Sigmoid colon (tissue), 6 donors: ENCODE measurements at regions not wholly inside any gene's neighbourhood (a gene's known extent, or its start where the extent isn't known, plus 50 kb on each side); places are given as distances from the start of the nearest gene placed in this dataset.

Source experiments
- DNase-seq: peaks from one replicate; pipeline ENCODE4 v3.0.0-alpha.2; 2019
- H3K27ac ChIP-seq, 4 donors: fragments of 200-600 bp; sonication (generic); one replicate each; pipeline ENCODE4 v1.5.1; 2016 to 2019; ENCODE audit warnings: mild to moderate bottlenecking in 1 of 4
- H3K27me3 ChIP-seq, 3 donors: fragments of 200-600 bp; sonication (generic); one replicate each; pipeline ENCODE4 v1.5.1; 2019; ENCODE audit warnings: mild to moderate bottlenecking in 1 of 3
- H3K36me3 ChIP-seq, 4 donors: fragments of 200-600 bp; sonication (generic); one replicate each; pipeline ENCODE4 v1.5.1; 2016 to 2019
- H3K4me1 ChIP-seq, 4 donors: fragments of 200-600 bp; sonication (generic); one replicate each; pipeline ENCODE4 v1.5.1; 2017 to 2019
- H3K4me3 ChIP-seq, 4 donors: fragments of 200-600 bp; sonication (generic); one replicate each; pipeline ENCODE4 v1.5.1; 2017 to 2019; ENCODE audit warnings: mild to moderate bottlenecking in 2 of 4, moderate library complexity in 1 of 4
- H3K9me3 ChIP-seq, 4 donors: fragments of 200-600 bp in 3 of 4; sonication (generic) in 3 of 4; one replicate each; pipeline versions ENCODE4 v1.5.1 to v1.6.1; 2013 to 2019
- EP300 ChIP-seq, 4 donors: sonication (generic); formaldehyde crosslinking; IDR thresholded peaks; one replicate each; pipeline ENCODE4 v1.6.1; 2017; ENCODE audit warnings: antibody characterized with exemption in 4 of 4
- POLR2A ChIP-seq, 2 donors: fragments of 450-650 bp; IDR thresholded peaks; one replicate each; pipeline ENCODE4 v1.6.1; 2016; ENCODE audit warnings: antibody characterized with exemption in 2 of 2, mild to moderate bottlenecking in 2 of 2, moderate library complexity in 2 of 2
- POLR2AphosphoS5 ChIP-seq, 4 donors: sonication (generic); formaldehyde crosslinking; IDR thresholded peaks; one replicate each; pipeline ENCODE4 v1.6.1; 2017; ENCODE audit warnings: antibody characterized with exemption in 4 of 4
- WGBS, 2 donors: extraction: QIAGEN DNeasy Blood & Tissue Kit; methylation state at CpG; one replicate each; pipeline ENCODE4 v1.1.7; 2013; 5-methylcytosine and 5-hydroxymethylcytosine counted together
- intact Hi-C: fragments of 100-400 bp; cut with DNase I; formaldehyde crosslinking; loops from one replicate; pipeline ENCODE4 v1.15.1; 2023
- TF ChIP-seq, protein P1 (sequence below), 4 experiments: fragments of 450-650 bp in 3 of 4; fragments of 200-600 bp in 1 of 4; IDR thresholded peaks; one replicate each; pipeline ENCODE4 v1.5.1; 2016 to 2019; ENCODE audit warnings: antibody characterized with exemption in 4 of 4, mild to moderate bottlenecking in 3 of 4, moderate library complexity in 2 of 4
- donor health status: healthy with polysubstance abuse.
- donor health status: healthy.

DNA sequence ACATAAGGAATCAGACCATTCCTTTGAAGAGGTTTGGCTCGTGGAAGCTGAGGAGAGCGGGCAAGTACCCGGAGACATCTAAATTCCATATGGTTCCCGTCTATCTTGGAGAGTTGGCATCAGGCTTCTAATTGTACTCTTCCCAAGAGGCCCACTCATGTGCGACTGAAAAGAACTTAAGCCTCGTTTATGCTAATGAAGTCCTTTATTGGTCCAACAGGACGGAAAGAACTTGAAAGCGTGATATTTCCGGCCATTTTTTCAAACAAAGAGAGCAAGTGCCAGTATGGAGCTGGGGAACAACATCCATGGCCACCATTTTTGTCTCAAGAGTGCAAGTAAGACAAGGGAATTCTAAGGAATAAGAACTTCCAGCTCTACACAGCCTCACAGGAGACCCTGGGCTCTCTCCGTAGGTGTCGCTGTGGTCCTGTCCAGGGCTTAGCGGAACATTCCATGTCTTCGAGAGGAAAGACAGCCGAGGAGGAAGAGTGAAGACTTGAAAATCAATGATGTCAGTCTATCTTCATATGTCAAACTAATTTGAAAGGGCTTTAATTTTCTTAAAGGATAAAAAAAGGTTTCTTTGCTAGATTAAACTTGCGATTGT lies 566.0 kb upstream of the PSMD7 start:
- no peaks in the 10 kb centered on the region for H3K36me3 ChIP-seq
- intact Hi-C loops, result no loop called here
- no peaks in the 10 kb centered on the region for H3K4me1 ChIP-seq
- H3K9me3 ChIP-seq, result no peaks in the 10 kb centered on the region
- H3K27me3 ChIP-seq, result no peaks in the 10 kb centered on the region
- WGBS, 2 donors, result 89 to 90% methylated on average over 15 of the region's 15 CpGs
- H3K4me3 ChIP-seq, result no peak overlapping the region
- no peak for DNase-seq
- H3K27ac ChIP-seq, result no peak overlapping the region
- TF ChIP-seq POLR2A (IDR thresholded peaks at IDR 0.05), result no peak
- TF ChIP-seq POLR2AphosphoS5 (IDR thresholded peaks at IDR 0.05), result no peak
- TF ChIP-seq, protein P1, sequence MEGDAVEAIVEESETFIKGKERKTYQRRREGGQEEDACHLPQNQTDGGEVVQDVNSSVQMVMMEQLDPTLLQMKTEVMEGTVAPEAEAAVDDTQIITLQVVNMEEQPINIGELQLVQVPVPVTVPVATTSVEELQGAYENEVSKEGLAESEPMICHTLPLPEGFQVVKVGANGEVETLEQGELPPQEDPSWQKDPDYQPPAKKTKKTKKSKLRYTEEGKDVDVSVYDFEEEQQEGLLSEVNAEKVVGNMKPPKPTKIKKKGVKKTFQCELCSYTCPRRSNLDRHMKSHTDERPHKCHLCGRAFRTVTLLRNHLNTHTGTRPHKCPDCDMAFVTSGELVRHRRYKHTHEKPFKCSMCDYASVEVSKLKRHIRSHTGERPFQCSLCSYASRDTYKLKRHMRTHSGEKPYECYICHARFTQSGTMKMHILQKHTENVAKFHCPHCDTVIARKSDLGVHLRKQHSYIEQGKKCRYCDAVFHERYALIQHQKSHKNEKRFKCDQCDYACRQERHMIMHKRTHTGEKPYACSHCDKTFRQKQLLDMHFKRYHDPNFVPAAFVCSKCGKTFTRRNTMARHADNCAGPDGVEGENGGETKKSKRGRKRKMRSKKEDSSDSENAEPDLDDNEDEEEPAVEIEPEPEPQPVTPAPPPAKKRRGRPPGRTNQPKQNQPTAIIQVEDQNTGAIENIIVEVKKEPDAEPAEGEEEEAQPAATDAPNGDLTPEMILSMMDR (IDR thresholded peaks at IDR 0.05), result no peak
- no peak for TF ChIP-seq EP300 (IDR thresholded peaks at IDR 0.05)

DNA sequence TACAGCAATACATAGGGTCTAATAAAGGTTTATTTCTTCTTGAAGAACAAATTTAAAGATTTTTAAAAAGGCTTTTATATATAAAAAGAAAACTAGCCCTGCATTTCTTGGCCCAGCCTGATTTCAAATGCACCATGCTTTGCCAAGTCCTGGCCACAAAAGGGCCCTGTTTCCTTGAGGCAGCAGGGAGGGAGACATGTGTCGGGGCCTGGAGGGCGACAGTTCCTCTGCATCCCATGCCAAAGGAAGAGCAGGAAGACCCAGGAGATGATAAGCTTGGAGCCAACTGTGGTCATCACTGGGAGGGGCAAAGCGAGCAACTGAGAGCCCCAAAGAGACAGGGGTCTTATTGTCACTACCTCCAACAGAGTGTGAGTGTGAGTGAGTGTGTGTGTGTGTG lies 571.5 kb upstream of the PSMD7 start:
- intact Hi-C loops, result no loop called here
- H3K27me3 ChIP-seq, result no peaks in the 10 kb centered on the region
- H3K9me3 ChIP-seq, result no peaks in the 10 kb centered on the region
- no peak for TF ChIP-seq POLR2AphosphoS5 (IDR thresholded peaks at IDR 0.05)
- TF ChIP-seq, protein P1 (IDR thresholded peaks at IDR 0.05), result no peak
- TF ChIP-seq EP300 (IDR thresholded peaks at IDR 0.05), result no peak
- no peak for TF ChIP-seq POLR2A (IDR thresholded peaks at IDR 0.05)
- H3K4me3 ChIP-seq, result no peak overlapping the region
- WGBS, 2 donors, result 86 to 88% methylated on average over 3 of the region's 3 CpGs
- no peak for DNase-seq
- no peak overlapping the region for H3K27ac ChIP-seq
- H3K4me1 ChIP-seq, result peaks cover 0 to 7% (median 0%) of the 10 kb centered on the region in 4 donors
- no peaks in the 10 kb centered on the region for H3K36me3 ChIP-seq

DNA sequence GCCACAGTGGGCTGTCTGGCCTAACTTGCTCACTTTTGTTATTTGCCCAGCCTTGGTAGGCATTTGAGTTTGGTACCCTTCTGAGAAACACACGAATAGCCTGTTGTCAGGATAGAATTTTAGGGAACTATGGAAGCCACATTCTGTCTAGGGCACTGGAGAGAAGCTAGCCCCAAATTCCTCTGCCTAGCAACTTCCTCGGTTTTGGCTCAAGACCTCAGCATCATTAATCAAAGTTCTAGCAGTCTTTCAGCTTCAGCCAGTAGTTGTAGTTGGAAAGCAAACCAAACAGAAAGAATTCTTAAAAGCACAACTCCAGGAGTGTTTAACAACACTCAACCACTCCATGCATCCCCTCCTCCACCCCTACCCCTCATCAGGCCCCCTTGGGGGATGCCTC lies 572.1 kb upstream of the PSMD7 start:
- H3K4me1 ChIP-seq, result peaks cover 0 to 7% (median 0%) of the 10 kb centered on the region in 4 donors
- WGBS, 2 donors, result 48 to 60% methylated on average over 2 of the region's 2 CpGs
- no peak overlapping the region for H3K4me3 ChIP-seq
- TF ChIP-seq POLR2A (IDR thresholded peaks at IDR 0.05) (no peak), EP300 (IDR thresholded peaks at IDR 0.05) (no peak), POLR2AphosphoS5 (IDR thresholded peaks at IDR 0.05) (no peak)
- TF ChIP-seq, protein P1 (IDR thresholded peaks at IDR 0.05), result no peak
- H3K36me3 ChIP-seq, result no peaks in the 10 kb centered on the region
- H3K9me3 ChIP-seq, result no peaks in the 10 kb centered on the region
- H3K27me3 ChIP-seq, result no peaks in the 10 kb centered on the region
- DNase-seq, result no peak
- intact Hi-C loops, result no loop called here
- H3K27ac ChIP-seq, result no peak overlapping the region

DNA sequence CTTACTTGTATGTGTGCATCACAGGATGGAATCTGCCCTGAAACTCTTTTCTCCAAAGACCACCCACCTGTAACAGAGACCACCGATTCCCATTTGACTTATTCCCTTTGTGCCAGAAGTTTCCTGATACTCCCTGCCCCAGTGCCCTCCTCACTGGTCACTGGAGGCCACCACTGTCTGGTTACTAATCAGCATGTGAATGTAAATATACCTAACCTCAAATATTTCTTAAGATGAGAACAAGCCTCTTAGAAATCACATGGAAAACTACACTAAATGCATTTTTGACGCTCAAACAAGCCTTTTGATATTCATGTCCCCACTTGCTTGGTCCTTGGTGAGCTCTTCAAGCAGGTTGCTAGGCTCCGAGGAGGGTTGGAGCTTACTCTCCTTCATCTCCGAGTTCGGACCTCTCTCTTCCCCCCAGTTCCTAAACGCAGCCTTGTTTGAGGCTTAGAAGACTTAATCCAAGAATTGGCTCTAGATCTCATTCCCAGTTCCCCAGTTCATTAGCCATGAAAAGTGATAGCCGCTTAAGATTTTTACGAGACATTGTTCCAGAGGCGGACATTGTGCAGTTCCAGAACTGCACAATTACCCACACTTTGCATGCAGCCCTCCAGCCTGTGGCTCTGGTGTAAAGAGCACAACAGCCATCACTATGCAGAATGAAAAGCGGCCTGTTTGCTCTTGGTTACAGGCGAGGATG lies 579.2 kb upstream of the PSMD7 start:
- Histone ChIP-seq H3K36me3 (no peaks in the 10 kb centered on the region), H3K27me3 (no peaks in the 10 kb centered on the region), H3K4me3 (no peak overlapping the region), H3K27ac (no peak overlapping the region), H3K9me3 (no peaks in the 10 kb centered on the region), H3K4me1 (peaks cover 0 to 17% (median 12%) of the 10 kb centered on the region in 4 donors)
- intact Hi-C loops, result no loop called here
- TF ChIP-seq POLR2AphosphoS5 (IDR thresholded peaks at IDR 0.05), result no peak
- TF ChIP-seq, protein P1 (IDR thresholded peaks at IDR 0.05), result no peak
- no peak for TF ChIP-seq POLR2A (IDR thresholded peaks at IDR 0.05)
- no peak for TF ChIP-seq EP300 (IDR thresholded peaks at IDR 0.05)
- DNase-seq, result no peak
- WGBS, 2 donors, result 80 to 84% methylated on average over 11 of the region's 11 CpGs
